ENCODE measurements at regions not wholly inside any gene's neighbourhood (a gene's known extent, or its start where the extent isn't known, plus 50 kb on each side); places are given as distances from the start of the nearest gene placed in this dataset.

DNA sequence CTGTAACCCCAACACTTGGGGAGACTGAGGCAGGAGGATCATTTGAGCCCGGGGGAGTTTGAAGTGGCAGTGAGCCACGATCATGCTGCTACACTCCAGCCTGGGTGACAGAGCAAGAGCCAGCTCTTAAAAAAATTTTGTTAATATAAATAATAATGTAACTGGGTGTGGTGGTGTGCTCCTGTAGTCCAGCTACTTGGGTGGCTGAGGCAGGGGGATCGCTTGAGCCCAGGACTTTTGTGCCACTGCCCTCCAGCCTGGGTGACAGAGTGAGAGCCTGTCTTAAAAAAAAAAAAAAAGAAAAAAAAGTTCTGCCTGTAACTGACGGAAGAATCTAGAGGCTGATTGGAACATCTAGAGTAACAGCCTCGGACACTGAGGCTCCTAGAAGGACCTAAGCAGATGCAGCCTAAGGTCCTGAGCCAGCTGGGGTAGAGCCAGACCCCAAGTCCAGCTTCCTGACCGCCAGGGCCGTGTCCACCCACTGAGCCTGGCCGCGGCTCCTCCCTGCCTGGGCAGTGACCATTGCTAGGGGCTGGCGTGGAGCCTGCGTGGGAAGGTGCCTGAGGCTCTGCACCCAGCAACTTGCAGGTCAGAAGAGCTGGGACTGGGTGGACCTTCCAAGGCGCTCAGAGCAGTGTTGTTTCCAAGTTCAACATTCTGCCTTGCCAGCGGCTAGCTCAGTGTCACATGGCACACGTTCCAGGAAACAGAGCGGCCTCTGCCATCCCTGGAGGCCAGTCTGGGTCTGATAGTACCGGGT lies 209.4 kb upstream of the CIBAR2 start:
- TF ChIP-seq, protein P1, sequence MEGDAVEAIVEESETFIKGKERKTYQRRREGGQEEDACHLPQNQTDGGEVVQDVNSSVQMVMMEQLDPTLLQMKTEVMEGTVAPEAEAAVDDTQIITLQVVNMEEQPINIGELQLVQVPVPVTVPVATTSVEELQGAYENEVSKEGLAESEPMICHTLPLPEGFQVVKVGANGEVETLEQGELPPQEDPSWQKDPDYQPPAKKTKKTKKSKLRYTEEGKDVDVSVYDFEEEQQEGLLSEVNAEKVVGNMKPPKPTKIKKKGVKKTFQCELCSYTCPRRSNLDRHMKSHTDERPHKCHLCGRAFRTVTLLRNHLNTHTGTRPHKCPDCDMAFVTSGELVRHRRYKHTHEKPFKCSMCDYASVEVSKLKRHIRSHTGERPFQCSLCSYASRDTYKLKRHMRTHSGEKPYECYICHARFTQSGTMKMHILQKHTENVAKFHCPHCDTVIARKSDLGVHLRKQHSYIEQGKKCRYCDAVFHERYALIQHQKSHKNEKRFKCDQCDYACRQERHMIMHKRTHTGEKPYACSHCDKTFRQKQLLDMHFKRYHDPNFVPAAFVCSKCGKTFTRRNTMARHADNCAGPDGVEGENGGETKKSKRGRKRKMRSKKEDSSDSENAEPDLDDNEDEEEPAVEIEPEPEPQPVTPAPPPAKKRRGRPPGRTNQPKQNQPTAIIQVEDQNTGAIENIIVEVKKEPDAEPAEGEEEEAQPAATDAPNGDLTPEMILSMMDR (IDR thresholded peaks at IDR 0.05) = no peak
- TF ChIP-seq POLR2A (IDR thresholded peaks at IDR 0.05) = no peak
